NCI-H82 (cell line): ENCODE measurements at regions not wholly inside any gene's neighbourhood (a gene's known extent, or its start where the extent isn't known, plus 50 kb on each side); places are given as distances from the start of the nearest gene placed in this dataset.
A peak's percentile ranks its signal among the peaks of the same experiment; 100 is the strongest.

Experiments
- DNase-seq: peaks from one replicate; lab custom pipeline; 2025; lab: John Stamatoyannopoulos, UW

- DNase-seq, result no peak
Measured at GRCh38 chr22:27540247-27540646, 261.3 kb downstream of the MN1 start.

DNA sequence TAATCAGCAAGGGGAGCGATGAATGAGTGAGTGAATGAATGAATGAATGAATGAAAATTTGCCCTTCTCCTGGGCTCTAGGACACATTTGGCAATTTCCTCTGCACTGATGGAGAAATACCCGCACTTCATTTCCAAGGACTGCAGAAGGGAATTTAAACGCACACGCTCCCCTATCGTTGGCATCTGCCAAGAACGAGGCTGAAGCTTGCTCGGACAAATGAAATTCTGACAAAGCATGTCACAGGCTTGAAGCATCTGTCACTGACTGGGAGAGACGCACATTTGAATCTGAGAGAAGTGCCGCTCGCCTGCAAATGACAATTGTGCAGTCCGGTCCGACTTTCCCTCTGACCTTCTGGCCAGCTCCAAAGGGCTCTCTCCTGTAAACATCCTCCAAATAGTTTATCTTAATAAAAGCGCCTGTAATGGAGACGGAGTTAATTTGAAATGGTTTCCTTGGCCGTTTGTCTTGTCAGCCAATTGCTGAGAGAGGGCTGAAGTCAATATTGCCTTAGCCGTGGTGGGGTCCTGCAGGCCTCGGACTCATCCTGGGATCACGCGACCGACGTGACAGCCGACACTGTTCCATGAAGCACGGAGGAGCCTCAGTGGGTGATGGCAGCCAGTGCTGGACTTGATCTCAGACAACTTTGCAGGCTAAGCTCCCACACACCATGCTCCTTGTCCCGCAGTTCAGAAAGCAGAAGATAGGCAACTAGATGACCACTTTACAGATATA is 260.7 kb downstream of the MN1 start:
- no peak for DNase-seq

DNA sequence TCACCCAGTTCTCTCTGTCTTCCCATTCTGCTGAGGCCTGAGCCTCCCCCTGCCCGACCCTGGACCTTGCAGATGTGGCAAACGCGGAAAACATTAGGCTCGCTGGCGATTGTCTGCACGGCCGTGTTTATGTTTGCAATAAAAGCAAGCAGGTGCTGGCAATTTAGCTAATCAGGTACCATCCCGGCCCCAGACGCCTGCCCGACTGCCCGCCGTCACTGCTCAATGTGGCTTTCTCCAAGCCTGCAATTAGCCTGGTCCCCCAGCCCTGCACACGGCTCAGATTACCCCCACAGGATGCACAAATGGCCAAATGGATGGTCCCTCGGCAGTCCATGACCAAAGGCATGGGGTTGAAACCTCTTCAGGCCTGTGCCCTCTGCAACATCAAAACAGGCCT is 259.7 kb downstream of the MN1 start:
- no peak for DNase-seq

GRCh38 chr22:27542602-27543001 is 259.0 kb downstream of the MN1 start:
- no peak for DNase-seq

DNA sequence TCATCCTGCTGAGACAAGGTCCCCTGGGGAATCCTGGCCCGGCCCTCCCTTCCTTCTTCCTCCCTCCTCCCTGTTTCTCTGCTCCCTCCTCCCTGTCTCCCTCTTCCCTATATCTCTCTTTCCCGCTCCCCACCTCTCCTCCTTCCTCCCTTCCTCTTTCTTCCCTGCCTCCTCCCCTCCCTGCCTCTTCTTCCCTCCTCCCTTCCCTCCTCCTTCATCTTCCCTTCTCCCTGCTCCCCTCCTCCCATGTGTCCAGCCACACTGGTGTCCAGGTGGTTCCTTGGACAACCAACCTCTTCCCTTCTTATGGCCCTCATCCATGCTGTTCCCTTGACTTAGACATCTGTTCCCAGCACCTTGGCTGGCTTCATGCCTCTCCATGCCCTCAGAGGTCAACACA is 258.1 kb downstream of the MN1 start:
- no peak for DNase-seq

GRCh38 chr22:27545085-27545484 is 256.5 kb downstream of the MN1 start:
- DNase-seq, result no peak

- DNase-seq, result peak; percentile 6
Measured at GRCh38 chr22:27546157-27546935, 255.2 kb downstream of the MN1 start.

- no peak for DNase-seq
Measured at GRCh38 chr22:27551402-27551801, 250.2 kb downstream of the MN1 start.

GRCh38 chr22:27552176-27552575 is 249.4 kb downstream of the MN1 start:
- no peak for DNase-seq

- no peak for DNase-seq
Measured at GRCh38 chr22:27552863-27553262, 248.7 kb downstream of the MN1 start.

- peak; percentile 8 for DNase-seq
Measured at GRCh38 chr22:27554106-27554811, 247.3 kb downstream of the MN1 start.

- no peak for DNase-seq
Measured at GRCh38 chr22:27554841-27555456, 246.6 kb downstream of the MN1 start.

GRCh38 chr22:27556371-27556770 is 245.2 kb downstream of the MN1 start:
- no peak for DNase-seq

- no peak for DNase-seq
Measured at GRCh38 chr22:27557286-27558008, 244.1 kb downstream of the MN1 start.

GRCh38 chr22:27558658-27559371 is 242.7 kb downstream of the MN1 start:
- DNase-seq, result no peak

DNA sequence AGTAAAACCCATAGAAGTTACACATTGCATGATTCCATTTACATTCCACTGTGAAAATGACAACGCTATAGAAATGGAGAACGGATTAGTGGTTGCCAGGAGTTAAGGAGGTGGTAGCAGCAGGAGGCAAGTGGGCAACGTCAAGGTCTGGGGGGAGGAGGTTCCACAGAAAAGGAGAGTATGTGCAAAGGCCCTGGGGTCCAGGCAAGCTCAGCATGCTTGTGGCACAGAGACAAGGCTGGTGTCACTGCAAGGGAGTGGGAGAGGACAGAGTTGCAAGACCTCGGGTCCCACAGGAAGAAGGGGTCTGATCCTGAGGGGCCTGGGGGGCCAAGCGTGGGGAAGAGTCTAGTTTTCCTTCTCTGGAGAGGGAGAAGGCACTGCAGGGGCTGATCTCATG is 240.8 kb downstream of the MN1 start:
- no peak for DNase-seq

GRCh38 chr22:27561286-27561904 is 240.2 kb downstream of the MN1 start:
- no peak for DNase-seq

DNA sequence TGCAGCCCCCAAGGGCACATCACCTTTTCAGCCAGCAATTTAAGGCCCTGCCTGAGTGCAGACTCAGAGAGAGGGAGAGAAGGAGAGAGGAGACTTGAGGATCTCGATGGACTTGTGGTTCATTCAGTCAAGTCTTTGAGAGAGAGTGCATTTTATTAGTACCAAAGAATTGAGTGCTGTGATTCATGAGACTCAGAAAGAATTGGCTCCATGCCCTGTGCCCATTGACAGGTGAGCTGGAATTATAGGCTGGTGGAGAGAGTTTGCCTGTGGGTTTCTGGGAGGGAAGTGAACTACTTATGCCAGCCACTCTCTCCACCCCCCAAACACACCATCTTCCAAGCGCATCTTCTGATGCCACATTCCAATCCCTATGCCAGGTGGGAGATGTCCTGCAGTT is 236.8 kb downstream of the MN1 start:
- no peak for DNase-seq

DNA sequence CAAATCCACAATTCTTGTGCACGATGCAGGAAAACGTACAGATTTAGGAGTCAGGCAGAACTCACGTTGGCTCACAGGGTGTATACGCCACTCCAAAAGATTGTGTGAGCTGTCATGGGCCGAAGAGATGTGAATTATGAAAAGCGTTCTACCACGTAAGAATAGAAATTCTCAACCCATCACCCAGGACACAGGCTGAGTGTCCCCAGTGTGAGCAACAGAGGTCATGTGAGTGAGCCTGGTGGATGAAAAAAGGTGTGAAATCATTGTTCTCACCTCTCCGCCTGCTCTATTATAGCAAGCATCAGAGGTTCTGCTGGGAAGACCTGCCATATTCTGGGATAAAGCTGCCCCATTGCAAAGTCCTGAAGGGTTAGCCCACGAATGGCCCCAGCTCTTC is 235.0 kb downstream of the MN1 start:
- DNase-seq, result no peak

DNA sequence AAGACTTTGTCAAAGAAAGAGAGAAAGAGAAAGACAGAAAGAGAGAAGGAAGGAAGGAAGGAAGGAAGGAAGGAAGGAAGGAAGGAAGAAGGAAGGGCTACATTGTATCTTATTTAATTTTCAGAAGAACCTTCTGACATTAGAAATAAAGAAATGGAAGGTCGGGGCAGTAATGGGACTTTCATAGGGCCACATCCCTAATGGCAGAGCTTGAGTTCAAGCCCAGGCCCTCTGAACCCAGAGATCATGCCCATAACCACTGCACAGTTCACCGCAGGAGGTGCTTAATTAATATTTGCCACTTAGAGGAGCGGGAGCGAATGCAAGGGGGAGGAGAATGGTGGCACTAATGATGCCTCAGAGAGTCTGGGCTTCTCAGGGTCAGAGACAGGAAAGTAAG is 233.3 kb downstream of the MN1 start:
- DNase-seq, result no peak
